NCI-H187 treated with DMSO at 0.1 percent for 48 hours (cell line): ENCODE measurements at regions not wholly inside any gene's neighbourhood (a gene's known extent, or its start where the extent isn't known, plus 50 kb on each side); places are given as distances from the start of the nearest gene placed in this dataset.
"Not testable (repeated sequence)": the region's sequence is repeated elsewhere in the genome, so short reads cannot be mapped to it uniquely, and the experiment has no call there.

Source experiments
- DNase-seq: peaks from one replicate; lab custom pipeline; 2025; lab: John Stamatoyannopoulos, UW

DNA sequence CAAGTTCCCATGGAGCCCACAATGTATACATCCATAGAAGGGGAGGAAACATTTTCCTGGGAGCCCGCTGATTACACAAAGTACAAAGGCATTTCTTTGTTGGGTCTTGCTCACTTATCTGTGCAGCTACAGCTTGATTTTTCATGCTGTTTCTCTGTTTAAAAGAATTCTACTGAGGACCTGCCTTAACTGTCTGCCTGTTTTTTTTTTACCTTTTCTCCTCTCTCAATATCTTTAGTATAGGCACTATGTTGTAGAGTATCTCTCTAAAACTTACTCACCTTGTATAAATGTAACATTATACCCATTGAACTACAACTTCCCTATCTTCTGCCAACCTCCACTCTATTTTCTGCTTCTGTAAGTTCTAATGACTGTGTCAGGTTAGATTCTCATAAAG lies 494.6 kb upstream of the EPHA5 start:
- DNase-seq = no peak

DNA sequence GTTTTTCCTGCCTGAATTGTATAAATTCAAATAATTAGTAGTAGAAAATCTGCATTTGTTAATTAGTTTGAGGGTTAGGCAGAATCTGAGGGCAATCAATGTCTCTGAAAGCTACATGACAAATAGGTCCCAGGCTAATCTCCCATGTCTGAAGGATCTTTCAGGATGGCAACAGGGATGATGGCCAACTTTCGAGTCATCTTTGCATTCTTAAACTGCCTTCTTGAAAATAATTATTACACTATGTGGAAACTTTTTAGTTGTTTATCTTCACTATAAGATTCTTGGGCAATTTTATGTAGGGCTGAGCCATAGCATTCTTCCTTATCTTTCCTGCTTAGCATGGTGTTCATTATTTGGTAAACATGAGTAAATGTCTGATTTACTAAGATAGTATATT lies 490.3 kb upstream of the EPHA5 start:
- no peak for DNase-seq

DNA sequence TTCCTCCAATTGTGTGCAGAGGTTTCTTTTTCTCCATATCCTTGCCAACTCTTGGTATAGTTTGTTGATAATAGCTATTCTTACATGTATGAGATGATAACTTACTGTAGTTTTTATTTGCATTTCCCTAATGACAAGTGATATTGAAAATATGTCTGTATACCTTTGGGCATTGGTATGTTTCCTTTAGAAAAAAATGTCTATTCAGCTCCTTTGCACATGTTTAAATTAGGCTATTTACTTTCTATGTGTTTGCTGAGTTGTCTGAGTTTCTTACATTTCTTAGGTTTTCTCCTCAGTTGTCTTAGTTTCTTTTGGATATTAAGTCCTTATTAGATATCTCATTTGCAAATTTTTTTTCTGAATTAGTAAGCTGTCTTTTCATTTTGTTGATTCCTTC lies 487.3 kb upstream of the EPHA5 start:
- DNase-seq = no peak

GRCh38 chr4:66130042-66130441 lies 459.8 kb upstream of the EPHA5 start:
- no peak for DNase-seq

DNA sequence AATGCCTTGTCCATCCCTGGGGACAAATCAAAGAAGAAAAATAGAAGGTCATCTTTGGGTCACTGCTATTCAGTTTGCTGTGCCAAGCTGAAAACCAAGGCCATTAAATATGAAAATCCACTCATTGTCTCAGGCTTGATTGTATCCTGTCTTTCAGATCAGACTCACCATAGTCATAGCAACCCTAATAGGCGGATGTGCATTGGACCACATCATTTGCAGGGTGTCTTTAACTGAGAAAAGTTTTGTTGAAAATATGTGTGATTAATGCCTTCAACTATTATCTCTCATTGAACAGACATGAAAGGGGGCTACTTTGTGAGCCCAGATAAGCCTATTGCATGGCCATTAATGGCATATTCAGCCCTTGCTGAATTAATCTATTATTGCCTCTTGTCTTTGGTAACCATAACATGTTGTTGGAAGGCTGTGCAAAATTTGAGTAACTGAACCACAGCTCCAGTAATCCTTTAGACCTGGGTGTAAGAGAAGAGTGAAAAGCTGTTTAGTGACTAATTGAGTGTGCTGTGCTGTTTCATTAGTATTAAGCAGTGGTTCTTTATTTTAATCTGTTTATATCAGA lies 453.6 kb upstream of the EPHA5 start:
- DNase-seq = no peak

DNA sequence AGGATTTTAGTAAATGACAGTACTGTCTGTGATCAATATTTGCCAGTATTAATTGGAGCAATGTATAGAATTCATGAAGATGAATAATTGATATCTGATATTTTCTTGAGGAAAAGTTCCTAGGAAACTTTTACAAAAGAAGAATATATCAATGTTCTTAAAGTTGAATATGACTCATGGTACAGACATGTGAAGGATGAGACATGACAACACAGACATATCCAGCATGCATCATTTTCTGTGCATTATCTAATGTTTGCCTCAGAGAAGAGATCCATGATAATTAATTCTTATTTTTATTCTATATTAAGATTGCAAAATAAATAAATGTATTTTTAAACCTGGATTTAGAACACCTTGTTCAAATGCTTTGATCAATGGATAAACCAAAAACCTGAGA lies 452.9 kb upstream of the EPHA5 start:
- no peak for DNase-seq

- not testable (repeated sequence) for DNase-seq
Observed at GRCh38 chr4:66115231-66115630, 444.9 kb upstream of the EPHA5 start.

DNA sequence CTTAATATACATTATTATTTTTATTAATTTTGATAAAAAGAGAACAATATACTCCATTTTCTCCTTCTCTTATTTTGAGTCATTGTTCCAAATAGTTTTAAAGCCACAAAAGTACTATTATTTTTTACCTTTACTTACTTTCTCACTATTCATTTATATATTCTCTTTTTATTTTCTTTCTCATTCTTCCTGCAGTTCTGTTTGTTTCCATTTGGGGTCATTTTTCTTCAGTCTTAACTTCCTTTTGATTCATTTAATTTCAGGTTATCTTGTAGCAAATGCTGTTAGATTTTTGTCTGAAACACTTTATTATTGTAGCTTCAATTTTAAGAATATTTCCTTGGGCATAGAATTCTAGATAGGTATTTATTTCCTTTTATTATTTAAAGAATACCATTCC lies 438.6 kb upstream of the EPHA5 start:
- no peak for DNase-seq

GRCh38 chr4:66097218-66097617 lies 426.9 kb upstream of the EPHA5 start:
- DNase-seq = no peak

DNA sequence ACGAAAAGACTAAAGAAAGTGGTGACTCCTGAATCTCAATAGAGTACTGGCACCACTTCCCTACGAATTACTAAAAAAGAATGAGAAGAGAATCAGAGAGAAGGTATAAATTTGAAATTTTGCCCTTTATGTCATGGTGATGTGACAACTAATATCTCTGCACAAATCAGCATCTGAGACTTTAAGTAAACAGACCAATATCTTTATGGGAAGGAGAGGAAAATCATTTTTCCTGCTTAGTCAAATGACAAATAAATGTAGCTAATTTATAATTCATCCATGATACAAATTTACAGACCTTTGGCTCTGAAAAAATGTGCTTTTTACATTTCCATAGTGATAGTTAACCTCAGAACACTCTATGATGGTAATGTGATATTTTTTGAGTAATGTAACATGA lies 424.8 kb upstream of the EPHA5 start:
- no peak for DNase-seq

DNA sequence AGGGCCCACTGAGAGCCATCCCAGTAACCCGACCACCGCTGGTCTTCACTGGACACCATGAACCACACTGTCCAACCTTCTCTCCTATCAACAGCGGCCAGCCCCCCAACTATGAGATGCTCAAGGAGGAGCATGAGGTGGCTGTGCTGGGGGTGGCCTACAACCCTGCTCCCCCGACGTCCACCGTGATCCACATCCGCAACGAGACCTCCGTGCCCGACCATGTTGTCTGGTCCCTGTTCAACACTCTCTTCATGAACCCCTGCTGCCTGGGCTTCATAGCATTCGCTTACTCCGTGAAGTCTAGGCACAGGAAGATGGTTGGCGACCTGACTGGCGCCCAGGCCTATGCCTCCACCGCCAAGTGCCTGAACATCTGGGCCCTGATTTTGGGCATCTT lies 423.8 kb upstream of the EPHA5 start:
- no peak for DNase-seq

DNA sequence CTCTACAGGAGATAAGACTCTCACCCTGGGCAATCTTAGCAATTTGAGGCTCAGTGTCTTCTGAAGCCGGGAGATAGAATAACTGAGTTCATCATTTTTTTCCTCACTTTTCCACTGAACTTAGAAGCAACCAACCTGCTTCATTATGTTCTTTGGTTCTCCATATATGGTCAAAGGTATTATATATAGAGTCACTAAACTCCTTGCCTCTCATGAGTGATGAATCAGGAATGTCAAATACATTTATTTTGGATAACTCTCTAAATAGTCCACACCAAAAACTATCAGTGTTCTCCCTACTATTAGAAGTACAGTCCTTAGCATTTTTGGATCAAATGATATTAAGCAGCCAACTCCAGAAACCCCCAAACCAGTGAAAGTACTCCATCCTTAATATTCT lies 421.5 kb upstream of the EPHA5 start:
- DNase-seq = no peak

GRCh38 chr4:66073961-66074360 lies 403.7 kb upstream of the EPHA5 start:
- no peak for DNase-seq

- no peak for DNase-seq
Observed at GRCh38 chr4:66071911-66072310, 401.6 kb upstream of the EPHA5 start.

DNA sequence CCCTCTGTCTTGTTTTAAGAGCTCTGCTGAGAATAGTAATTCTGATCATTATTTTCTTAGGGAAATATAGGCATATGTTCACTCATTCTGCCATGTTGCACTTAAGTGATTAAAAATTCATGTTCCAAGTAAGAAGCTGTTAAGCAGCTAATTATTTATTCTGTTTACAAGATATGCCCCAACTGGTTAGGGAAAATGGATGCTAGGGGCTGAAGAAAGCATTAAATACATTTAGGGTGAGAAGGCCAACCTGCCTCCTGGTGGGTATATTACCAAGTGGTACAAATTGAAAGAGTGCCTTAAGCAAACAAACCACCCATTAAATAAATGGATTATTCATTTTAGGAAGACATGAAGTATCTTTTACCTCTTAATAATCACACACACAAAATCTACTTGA lies 392.6 kb upstream of the EPHA5 start:
- DNase-seq = no peak

DNA sequence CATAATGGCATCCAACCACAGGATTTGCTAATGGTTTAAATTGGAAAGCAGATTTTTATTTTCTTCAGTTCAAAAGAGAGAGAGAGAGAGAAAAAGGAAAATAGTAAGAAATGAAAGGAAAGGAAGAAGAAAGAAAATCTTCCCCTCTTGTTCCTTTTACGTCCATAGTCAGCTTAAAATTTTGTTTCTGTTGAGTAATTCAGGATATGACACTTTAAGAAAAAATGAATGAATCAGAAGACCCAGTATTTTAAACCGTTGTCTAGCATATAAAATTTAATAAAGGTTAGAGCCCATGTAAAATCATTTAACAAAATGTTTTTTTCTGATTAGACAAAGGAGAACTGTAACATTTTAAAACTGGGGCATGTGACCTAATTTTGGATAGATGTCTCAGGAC lies 391.8 kb upstream of the EPHA5 start:
- DNase-seq = no peak

GRCh38 chr4:66059556-66059955 lies 389.3 kb upstream of the EPHA5 start:
- no peak for DNase-seq

DNA sequence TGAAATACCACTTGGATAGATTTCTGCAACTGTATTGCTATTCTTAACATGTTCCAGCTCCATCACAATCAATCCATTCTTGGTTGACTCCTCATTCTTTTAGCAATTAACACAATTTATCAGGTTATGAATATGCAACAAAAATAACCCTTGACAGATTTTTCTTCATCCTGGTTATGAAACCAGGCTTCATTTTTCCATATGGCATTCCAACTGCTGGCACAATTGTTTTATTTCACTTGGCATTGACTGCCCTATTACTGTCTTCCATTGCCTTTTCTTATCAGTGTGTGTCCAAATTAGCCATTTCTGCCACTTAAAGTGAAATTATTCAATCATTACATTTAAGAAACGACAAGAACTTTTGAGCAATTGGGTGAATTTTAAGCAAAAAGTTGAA lies 388.8 kb upstream of the EPHA5 start:
- DNase-seq = no peak

DNA sequence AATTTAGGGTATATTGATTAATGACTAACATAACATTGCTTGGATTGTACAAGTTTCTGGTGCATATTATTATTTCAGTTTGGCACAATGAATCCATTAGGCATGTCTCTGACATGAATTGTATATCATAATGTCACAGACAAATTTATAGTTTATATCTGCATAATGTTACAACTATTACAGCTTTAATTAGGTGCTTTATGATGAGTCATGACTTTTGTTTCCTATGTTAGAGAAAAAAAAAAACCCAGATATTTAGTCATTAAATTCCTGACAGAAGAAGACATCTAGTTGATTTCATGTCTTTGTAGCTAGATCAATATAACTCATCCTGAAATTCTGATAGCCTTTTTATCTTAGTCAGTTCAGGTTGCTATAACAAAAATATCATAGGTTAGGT lies 385.7 kb upstream of the EPHA5 start:
- no peak for DNase-seq

- no peak for DNase-seq
Observed at GRCh38 chr4:66052426-66052825, 382.1 kb upstream of the EPHA5 start.

DNA sequence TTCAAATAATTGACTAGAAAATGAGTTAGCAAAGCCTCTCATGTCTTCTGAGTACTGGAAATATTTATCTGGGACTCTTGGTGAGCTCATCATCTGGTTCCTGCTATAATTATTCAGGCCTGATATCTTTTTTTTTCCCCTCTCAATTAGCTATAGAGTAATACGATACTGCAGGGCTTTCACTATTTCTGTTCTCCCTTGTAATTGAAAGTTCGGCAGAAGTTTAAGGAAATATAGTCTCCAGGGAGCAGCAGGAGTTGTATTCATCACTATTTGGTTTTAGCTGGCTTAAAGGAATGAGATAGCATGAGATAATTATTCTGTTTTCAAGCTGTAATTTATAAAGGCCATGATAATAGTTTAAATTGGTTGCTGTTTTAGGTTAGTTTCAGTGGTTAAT lies 378.6 kb upstream of the EPHA5 start:
- no peak for DNase-seq

DNA sequence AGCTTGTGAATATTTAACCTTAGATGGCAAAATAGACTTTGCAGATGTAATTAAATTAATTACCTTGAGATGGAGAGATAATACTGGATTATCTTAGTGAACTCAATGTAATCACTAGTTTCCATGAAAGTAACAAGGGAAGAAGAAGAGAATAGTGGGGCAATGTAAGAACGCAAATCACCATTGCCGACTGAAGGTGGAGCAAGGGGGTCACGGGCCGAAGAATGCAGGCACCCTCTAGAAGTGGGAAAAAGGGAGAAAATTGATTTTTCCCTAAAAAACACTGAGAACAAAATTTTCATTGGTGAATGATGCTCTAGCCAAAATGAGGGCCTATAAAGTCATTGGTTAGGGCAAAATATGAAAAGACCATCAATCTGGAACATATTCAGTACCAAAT lies 375.6 kb upstream of the EPHA5 start:
- no peak for DNase-seq

DNA sequence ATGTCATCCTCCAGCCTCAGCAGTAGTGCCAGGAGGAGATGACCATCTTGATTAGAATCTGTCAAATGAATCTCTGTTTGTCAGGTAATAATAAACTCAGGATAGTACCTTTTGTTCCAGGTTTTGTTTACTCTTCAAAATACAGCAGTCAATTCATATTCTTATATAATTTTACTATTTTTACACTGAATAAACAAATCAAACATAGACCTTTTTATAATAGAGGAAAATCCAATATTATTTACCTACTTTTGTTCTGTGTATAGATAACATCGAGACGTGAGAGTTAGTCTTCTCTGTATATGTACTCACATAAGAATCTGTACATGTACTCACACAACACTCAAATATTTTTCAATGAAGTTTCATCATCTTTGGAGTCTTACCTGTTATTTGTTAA lies 365.4 kb upstream of the EPHA5 start:
- DNase-seq = no peak

DNA sequence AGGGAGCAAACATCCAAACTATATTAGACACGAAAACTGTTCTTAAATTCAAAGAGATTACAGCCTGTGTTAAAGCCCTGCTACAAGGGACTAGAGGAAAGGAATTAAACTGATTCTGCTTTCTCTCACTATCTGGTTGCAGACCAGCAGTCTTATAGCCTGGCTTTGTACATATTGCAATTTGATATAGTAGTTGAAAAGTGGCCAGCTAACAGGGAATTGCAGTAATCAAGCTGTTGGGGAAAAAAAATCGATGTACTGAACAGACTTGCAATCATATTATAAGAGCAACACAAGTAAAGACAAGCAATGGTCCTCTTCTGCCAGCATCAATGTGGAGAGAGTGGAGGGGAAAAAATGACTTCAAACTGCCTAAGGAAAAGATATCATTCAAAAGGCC lies 364.4 kb upstream of the EPHA5 start:
- no peak for DNase-seq

GRCh38 chr4:66034262-66034661 lies 364.0 kb upstream of the EPHA5 start:
- no peak for DNase-seq
